DND-41 (cell line): ENCODE measurements at regions not wholly inside any gene's neighbourhood (a gene's known extent, or its start where the extent isn't known, plus 50 kb on each side); places are given as distances from the start of the nearest gene placed in this dataset.

Experiments
- ATAC-seq: fragments of 200-7000 bp; cut with Tn5 transposase; 3 replicates; pipeline ENCODE4 v1.9.1; 2021; ENCODE audit warnings: low read depth; ENCODE audit not compliant: insufficient read depth
- DNase-seq: peaks from one replicate; pipeline ENCODE4 v3.0.0-alpha.2; 2020
- H2AFZ ChIP-seq: 2 replicates; pipeline ENCODE4 v1.6.0; 2012; ENCODE audit warnings: low read depth, low read length
- H3K27ac ChIP-seq: 2 replicates; pipeline ENCODE4 v1.5.1; 2012; ENCODE audit warnings: low read length, inconsistent platforms
- H3K27me3 ChIP-seq: fragments of 200-600 bp; sonication (generic); 2 replicates; pipeline ENCODE4 v1.6.0; 2012; ENCODE audit warnings: low read length, mild to moderate bottlenecking, inconsistent platforms; ENCODE audit not compliant: insufficient read depth, poor library complexity
- H3K36me3 ChIP-seq: 2 replicates; pipeline ENCODE4 v1.5.1; 2012; ENCODE audit warnings: low read length, inconsistent platforms; ENCODE audit not compliant: insufficient read depth
- H3K4me1 ChIP-seq: 2 replicates; pipeline ENCODE4 v1.5.1; 2012; ENCODE audit warnings: mild to moderate bottlenecking, low read length; ENCODE audit not compliant: insufficient read depth
- H3K4me2 ChIP-seq: 2 replicates; pipeline ENCODE4 v1.6.0; 2012; ENCODE audit warnings: mild to moderate bottlenecking, moderate library complexity, low read length, inconsistent platforms; ENCODE audit not compliant: insufficient read depth
- H3K4me3 ChIP-seq, 2 experiments: fragments of 200-600 bp in 1 of 2; shearing (Covaris generic) in 1 of 2; 2 replicates each; pipeline ENCODE4 v1.5.1; 2012 to 2016; ENCODE audit warnings: inconsistent platforms in 2 of 2, low read length in 2 of 2, mild to moderate bottlenecking in 2 of 2, low read depth in 1 of 2, moderate library complexity in 1 of 2
- H3K79me2 ChIP-seq: 2 replicates; pipeline ENCODE4 v1.6.0; 2012; ENCODE audit warnings: low read length, inconsistent platforms; ENCODE audit not compliant: insufficient read depth
- H3K9ac ChIP-seq: 2 replicates; pipeline ENCODE4 v1.6.0; 2012; ENCODE audit warnings: low read depth, mild to moderate bottlenecking, inconsistent platforms, low read length, moderate library complexity
- H3K9me3 ChIP-seq: 2 replicates; pipeline ENCODE4 v1.5.1; 2012; ENCODE audit warnings: low read length, moderate library complexity, mild to moderate bottlenecking, inconsistent platforms; ENCODE audit not compliant: insufficient read depth, severe bottlenecking
- H4K20me1 ChIP-seq: 2 replicates; pipeline ENCODE4 v1.6.0; 2012; ENCODE audit warnings: low read length; ENCODE audit not compliant: insufficient read depth
- CTCF ChIP-seq: IDR thresholded peaks from 2 replicates; pipeline ENCODE4 v1.5.1; 2012; ENCODE audit warnings: borderline replicate concordance, low read length, moderate library complexity, mild to moderate bottlenecking; ENCODE audit not compliant: poor library complexity, severe bottlenecking; ENCODE audit errors: extremely low read depth
- EZH2 ChIP-seq: IDR thresholded peaks from 3 replicates; pipeline ENCODE4 v1.6.1; 2012; ENCODE audit warnings: borderline replicate concordance, low read depth, mild to moderate bottlenecking, moderate library complexity, low read length, inconsistent platforms; ENCODE audit not compliant: severe bottlenecking

GRCh38 chr15:77742570-77742969 is 109.9 kb upstream of the LINGO1 start:
- Histone ChIP-seq H2AFZ (no peak overlapping the region), H3K9ac (no peak overlapping the region), H3K9me3 (no peaks in the 10 kb centered on the region), H3K4me2 (no peak overlapping the region), H3K36me3 (no peaks in the 10 kb centered on the region), H3K27me3 (peaks cover 4% of the 10 kb centered on the region), H4K20me1 (no peaks in the 10 kb centered on the region; the same call in 1 of the 2 replicates), H3K4me3 (no peak overlapping the region), H3K79me2 (no peaks in the 10 kb centered on the region), H3K4me1 (no peaks in the 10 kb centered on the region), H3K27ac (no peak overlapping the region)
- ATAC-seq (no peak), DNase-seq (no peak)
- TF ChIP-seq CTCF (no peak), EZH2 (no peak)

- Histone ChIP-seq H3K9me3 (no peaks in the 10 kb centered on the region), H3K4me2 (no peak overlapping the region), H3K4me3 (no peak overlapping the region), H3K79me2 (no peaks in the 10 kb centered on the region), H3K27ac (no peak overlapping the region), H3K36me3 (no peaks in the 10 kb centered on the region), H3K4me1 (no peaks in the 10 kb centered on the region), H2AFZ (no peak overlapping the region), H4K20me1 (no peaks in the 10 kb centered on the region; the same call in 1 of the 2 replicates), H3K27me3 (peaks cover 4% of the 10 kb centered on the region), H3K9ac (no peak overlapping the region)
- no peak for DNase-seq
- TF ChIP-seq EZH2 (no peak), CTCF (no peak)
- no peak for ATAC-seq
Observed at GRCh38 chr15:77742127-77742526, 109.4 kb upstream of the LINGO1 start.

GRCh38 chr15:77741106-77741505 is 108.4 kb upstream of the LINGO1 start:
- Histone ChIP-seq H3K9ac (no peak overlapping the region), H3K4me1 (no peaks in the 10 kb centered on the region), H2AFZ (no peak overlapping the region), H3K79me2 (no peaks in the 10 kb centered on the region), H3K36me3 (no peaks in the 10 kb centered on the region), H3K4me3 (no peak overlapping the region), H3K9me3 (no peaks in the 10 kb centered on the region), H3K27me3 (peaks cover 4% of the 10 kb centered on the region), H3K27ac (no peak overlapping the region), H3K4me2 (no peak overlapping the region), H4K20me1 (no peaks in the 10 kb centered on the region)
- DNase-seq (no peak), ATAC-seq (no peak)
- no peak for TF ChIP-seq EZH2
- TF ChIP-seq CTCF: no peak

- DNase-seq (no peak), ATAC-seq (no peak)
- TF ChIP-seq EZH2: no peak
- TF ChIP-seq CTCF: no peak
- H3K9me3 ChIP-seq: no peaks in the 10 kb centered on the region
- H2AFZ ChIP-seq: no peak overlapping the region
- no peaks in the 10 kb centered on the region for H3K79me2 ChIP-seq
- peaks cover 6% of the 10 kb centered on the region for H3K27me3 ChIP-seq
- no peak overlapping the region for H3K4me3 ChIP-seq
- no peak overlapping the region for H3K9ac ChIP-seq
- no peaks in the 10 kb centered on the region for H3K36me3 ChIP-seq
- no peak overlapping the region for H3K4me2 ChIP-seq
- H4K20me1 ChIP-seq: no peaks in the 10 kb centered on the region; the same call in 1 of the 2 replicates
- H3K4me1 ChIP-seq: no peaks in the 10 kb centered on the region
- H3K27ac ChIP-seq: no peak overlapping the region
Observed at GRCh38 chr15:77739591-77740378, 107.1 kb upstream of the LINGO1 start.
